Memory B cell (primary cell): ENCODE measurements at regions not wholly inside any gene's neighbourhood (a gene's known extent, or its start where the extent isn't known, plus 50 kb on each side); places are given as distances from the start of the nearest gene placed in this dataset.

ENCODE experiments used
- ATAC-seq: fragments of 150-1000 bp; cut with Tn5 transposase; 2 replicates; pipeline ENCODE4 v1.10.0; 2021; ENCODE audit warnings: low read depth, mild to moderate bottlenecking, moderate library complexity
- DNase-seq, 2 donors: peaks; one replicate each; pipeline ENCODE4 v3.0.0; 2022; ENCODE audit warnings: low spot score in 2 of 2
- H3K27ac Mint-ChIP-seq: one replicate; pipeline ENCODE4 v1.8.0; 2022; ENCODE audit warnings: mild to moderate bottlenecking, moderate library complexity, mixed read lengths
- H3K27me3 Mint-ChIP-seq: one replicate; pipeline ENCODE4 v1.8.0; 2022; ENCODE audit warnings: mixed read lengths
- H3K36me3 Mint-ChIP-seq: one replicate; pipeline ENCODE4 v1.8.0; 2022; ENCODE audit warnings: mild to moderate bottlenecking, mixed read lengths
- H3K4me1 Mint-ChIP-seq: one replicate; pipeline ENCODE4 v1.8.0; 2022; ENCODE audit warnings: mixed read lengths
- H3K4me3 Mint-ChIP-seq: one replicate; pipeline ENCODE4 v1.8.0; 2022; ENCODE audit warnings: mild to moderate bottlenecking, moderate library complexity, mixed read lengths
- H3K9me3 Mint-ChIP-seq: one replicate; pipeline ENCODE4 v1.8.0; 2022; ENCODE audit warnings: mixed read lengths

- peaks cover 5% of the 10 kb centered on the region for H3K9me3 Mint-ChIP-seq
- ATAC-seq: no peak
- H3K4me1 Mint-ChIP-seq: no peaks in the 10 kb centered on the region
These were observed 258.6 kb upstream of the TCERG1L start for GRCh38 chr10:131569851-131570715.

GRCh38 chr10:131570716-131571307 is 259.3 kb upstream of the TCERG1L start:
- no peak overlapping the region for H3K4me3 Mint-ChIP-seq
- H3K9me3 Mint-ChIP-seq: peaks cover 2% of the 10 kb centered on the region
- ATAC-seq: no peak

More at GRCh38 chr10:131569851-131570715, 258.6 kb upstream of the TCERG1L start:
- no peaks in the 10 kb centered on the region for H3K27me3 Mint-ChIP-seq
- DNase-seq: no peak
- H3K4me3 Mint-ChIP-seq: no peak overlapping the region
- no peak overlapping the region for H3K27ac Mint-ChIP-seq
- H3K36me3 Mint-ChIP-seq: no peaks in the 10 kb centered on the region

GRCh38 chr10:131571346-131571745 is 259.8 kb upstream of the TCERG1L start:
- Mint-ChIP-seq H3K36me3 (no peaks in the 10 kb centered on the region), H3K4me3 (no peak overlapping the region), H3K27ac (no peak overlapping the region), H3K27me3 (no peaks in the 10 kb centered on the region), H3K9me3 (no peaks in the 10 kb centered on the region), H3K4me1 (no peaks in the 10 kb centered on the region)
- DNase-seq: no peak
- ATAC-seq: no peak

More at GRCh38 chr10:131570716-131571307, 259.3 kb upstream of the TCERG1L start:
- no peak overlapping the region for H3K27ac Mint-ChIP-seq
- DNase-seq: no peak
- no peaks in the 10 kb centered on the region for H3K4me1 Mint-ChIP-seq
- H3K36me3 Mint-ChIP-seq: no peaks in the 10 kb centered on the region
- no peaks in the 10 kb centered on the region for H3K27me3 Mint-ChIP-seq

DNA sequence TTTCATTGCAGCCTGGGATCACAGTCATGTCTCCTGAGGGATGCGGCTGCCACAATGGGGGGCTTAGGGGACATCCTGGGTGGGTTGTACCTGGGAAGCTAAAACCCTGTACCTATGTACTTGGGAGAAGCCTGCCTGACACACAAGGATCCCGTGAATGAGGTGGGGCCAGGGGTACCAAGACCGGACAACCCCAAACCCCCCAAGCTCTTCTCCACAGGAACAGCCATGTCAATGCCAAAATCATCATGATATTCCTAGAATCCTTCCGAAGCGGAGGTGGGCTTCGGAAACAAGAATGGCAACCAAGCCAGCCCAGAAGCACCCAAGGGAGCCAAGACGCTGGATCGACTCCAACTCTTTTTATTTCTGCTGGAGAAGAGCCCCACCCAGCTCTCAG is 260.3 kb upstream of the TCERG1L start:
- Mint-ChIP-seq H3K36me3 (no peaks in the 10 kb centered on the region), H3K4me3 (no peak overlapping the region), H3K27ac (no peak overlapping the region), H3K4me1 (no peaks in the 10 kb centered on the region), H3K27me3 (no peaks in the 10 kb centered on the region), H3K9me3 (no peaks in the 10 kb centered on the region)
- ATAC-seq (no peak), DNase-seq (no peak)

- no peak for DNase-seq
These were observed 261.7 kb upstream of the TCERG1L start for GRCh38 chr10:131573256-131573655.

DNA sequence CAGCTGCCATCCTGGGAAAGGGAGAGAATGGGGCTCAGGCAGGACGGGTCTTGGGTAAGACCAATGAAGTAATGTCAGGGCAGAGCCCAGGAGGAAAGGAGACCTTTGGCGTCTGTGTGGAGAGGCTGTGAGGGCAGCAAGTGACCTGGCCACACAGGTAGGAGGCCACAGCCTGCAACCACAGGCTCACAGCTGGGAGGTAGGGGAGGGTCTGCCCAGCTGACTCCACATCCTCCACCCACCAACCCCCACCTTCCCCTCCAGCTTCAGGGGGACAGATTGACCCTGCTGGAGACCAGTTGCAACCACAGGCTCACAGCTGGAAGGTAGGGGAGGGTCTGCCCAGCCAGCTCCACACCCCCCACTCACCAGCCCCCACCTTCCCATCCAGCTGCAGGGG is 262.2 kb upstream of the TCERG1L start:
- H3K36me3 Mint-ChIP-seq: no peaks in the 10 kb centered on the region
- no peak for ATAC-seq
- DNase-seq: no peak
- no peaks in the 10 kb centered on the region for H3K27me3 Mint-ChIP-seq
- no peak overlapping the region for H3K4me3 Mint-ChIP-seq
- H3K9me3 Mint-ChIP-seq: peaks cover 2% of the 10 kb centered on the region
- no peaks in the 10 kb centered on the region for H3K4me1 Mint-ChIP-seq
- H3K27ac Mint-ChIP-seq: no peak overlapping the region

More at GRCh38 chr10:131573256-131573655, 261.7 kb upstream of the TCERG1L start:
- ATAC-seq: no peak
- H3K9me3 Mint-ChIP-seq: peaks cover 2% of the 10 kb centered on the region
- H3K27ac Mint-ChIP-seq: no peak overlapping the region
- H3K27me3 Mint-ChIP-seq: no peaks in the 10 kb centered on the region
- H3K4me3 Mint-ChIP-seq: no peak overlapping the region
- H3K4me1 Mint-ChIP-seq: no peaks in the 10 kb centered on the region
- no peaks in the 10 kb centered on the region for H3K36me3 Mint-ChIP-seq

DNA sequence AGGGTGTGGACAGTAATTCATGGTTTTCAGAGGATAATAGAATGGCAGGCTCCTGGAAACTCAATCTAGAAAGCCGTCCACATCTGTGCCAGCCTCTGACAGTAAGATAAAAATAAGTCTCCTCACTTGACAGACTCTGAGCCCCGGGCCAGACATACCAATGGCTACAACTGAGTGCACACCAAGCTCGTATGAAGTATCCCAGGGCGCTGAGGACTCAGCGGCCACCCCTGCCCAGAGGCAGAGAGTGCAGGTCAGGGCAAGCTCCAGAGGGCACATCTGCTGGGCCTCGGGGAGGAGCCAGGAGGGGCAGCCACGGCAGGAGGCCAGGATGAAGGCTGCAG is 262.8 kb upstream of the TCERG1L start:
- H3K27me3 Mint-ChIP-seq: no peaks in the 10 kb centered on the region
- no peak overlapping the region for H3K4me3 Mint-ChIP-seq
- no peaks in the 10 kb centered on the region for H3K4me1 Mint-ChIP-seq
- ATAC-seq (no peak), DNase-seq (no peak)
- peaks cover 2% of the 10 kb centered on the region for H3K9me3 Mint-ChIP-seq
- no peaks in the 10 kb centered on the region for H3K36me3 Mint-ChIP-seq
- no peak overlapping the region for H3K27ac Mint-ChIP-seq

DNA sequence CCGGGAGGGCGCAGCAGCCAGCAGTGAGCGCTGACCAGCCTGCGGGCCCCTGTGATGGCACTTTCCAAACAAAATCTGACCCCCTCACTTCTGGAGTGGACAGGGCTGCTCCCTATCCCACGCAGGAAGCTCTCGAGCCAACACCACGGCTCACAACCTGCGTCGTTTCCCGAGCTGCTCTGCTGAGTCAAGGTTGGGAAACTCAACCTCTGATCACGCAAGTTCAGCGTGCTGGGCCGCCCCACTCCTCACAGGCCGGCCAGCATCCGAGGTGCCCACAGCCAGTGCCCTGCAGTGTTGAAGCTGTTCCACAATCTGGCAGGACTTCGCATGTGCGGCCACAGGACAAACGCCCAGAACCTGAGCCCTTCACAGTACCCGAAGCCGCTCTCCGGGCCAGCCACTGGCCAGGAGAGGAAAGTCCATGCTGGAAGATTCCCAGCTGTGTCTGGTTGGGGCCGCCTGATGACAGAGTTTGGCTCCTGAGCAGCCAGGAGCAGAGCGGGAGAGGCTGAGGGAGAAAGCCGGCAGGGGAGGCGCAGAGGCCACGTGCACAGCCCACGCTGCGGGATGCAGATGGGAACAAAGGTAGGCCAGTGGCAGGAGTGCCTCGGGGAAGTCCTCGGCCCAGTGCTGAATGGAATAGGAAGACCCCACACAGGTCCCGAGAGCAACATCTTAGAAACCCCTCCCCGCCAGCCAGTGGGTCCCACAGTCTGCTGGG is 263.3 kb upstream of the TCERG1L start:
- Mint-ChIP-seq H3K4me3 (no peak overlapping the region), H3K27me3 (no peaks in the 10 kb centered on the region), H3K4me1 (no peaks in the 10 kb centered on the region), H3K9me3 (peaks cover 2% of the 10 kb centered on the region), H3K36me3 (no peaks in the 10 kb centered on the region), H3K27ac (no peak overlapping the region)
- no peak for ATAC-seq
- no peak for DNase-seq

- no peaks in the 10 kb centered on the region for H3K27me3 Mint-ChIP-seq
- no peaks in the 10 kb centered on the region for H3K36me3 Mint-ChIP-seq
- no peaks in the 10 kb centered on the region for H3K4me1 Mint-ChIP-seq
- H3K4me3 Mint-ChIP-seq: no peak overlapping the region
- ATAC-seq: no peak
- no peak for DNase-seq
- H3K9me3 Mint-ChIP-seq: peaks cover 2% of the 10 kb centered on the region
- H3K27ac Mint-ChIP-seq: no peak overlapping the region
These were observed 264.4 kb upstream of the TCERG1L start for GRCh38 chr10:131575877-131576276.

DNA sequence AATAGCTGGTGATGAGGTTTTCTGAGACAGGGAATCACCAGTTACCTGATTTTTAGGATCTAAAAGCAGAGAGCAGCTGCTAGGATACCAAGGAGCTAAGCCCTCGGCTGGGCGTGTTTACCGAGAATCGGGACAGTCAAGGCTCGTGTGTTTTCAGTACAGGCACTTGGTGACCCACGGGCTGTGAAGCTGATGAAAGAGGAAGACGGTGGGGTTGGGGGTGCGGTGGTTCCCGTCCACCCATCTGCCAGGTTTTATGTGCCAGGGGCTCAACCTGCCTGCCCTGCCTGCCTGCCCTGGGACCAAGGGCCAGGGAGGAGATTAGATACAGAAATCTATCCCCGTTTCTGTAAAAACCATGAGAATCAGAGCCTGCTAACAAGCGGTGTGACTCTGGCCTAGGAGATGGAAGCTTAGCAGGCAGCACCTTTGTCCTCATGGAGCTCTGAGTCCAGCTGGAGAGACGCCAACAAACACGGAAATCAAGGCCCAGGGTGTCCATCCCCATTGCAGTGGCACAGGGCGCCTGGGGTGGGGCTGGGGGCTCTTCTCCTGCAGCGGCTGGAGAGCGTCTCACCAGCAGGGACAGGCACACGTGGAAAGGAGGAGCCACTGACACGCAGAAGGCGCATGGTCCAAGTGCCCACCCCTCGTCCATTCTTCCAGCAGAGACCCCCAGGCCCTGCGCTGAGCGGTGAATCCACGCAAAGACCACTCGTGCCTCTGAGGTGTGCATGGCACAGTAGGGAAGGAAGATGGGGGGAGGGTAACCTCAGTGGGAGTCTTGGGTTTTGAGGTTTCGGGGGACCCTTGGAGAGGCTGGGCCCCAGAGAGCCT is 265.0 kb upstream of the TCERG1L start:
- DNase-seq (no peak), ATAC-seq (no peak)
- Mint-ChIP-seq H3K27me3 (no peaks in the 10 kb centered on the region), H3K36me3 (no peaks in the 10 kb centered on the region), H3K27ac (no peak overlapping the region), H3K9me3 (peaks cover 2% of the 10 kb centered on the region), H3K4me1 (no peaks in the 10 kb centered on the region), H3K4me3 (no peak overlapping the region)

DNA sequence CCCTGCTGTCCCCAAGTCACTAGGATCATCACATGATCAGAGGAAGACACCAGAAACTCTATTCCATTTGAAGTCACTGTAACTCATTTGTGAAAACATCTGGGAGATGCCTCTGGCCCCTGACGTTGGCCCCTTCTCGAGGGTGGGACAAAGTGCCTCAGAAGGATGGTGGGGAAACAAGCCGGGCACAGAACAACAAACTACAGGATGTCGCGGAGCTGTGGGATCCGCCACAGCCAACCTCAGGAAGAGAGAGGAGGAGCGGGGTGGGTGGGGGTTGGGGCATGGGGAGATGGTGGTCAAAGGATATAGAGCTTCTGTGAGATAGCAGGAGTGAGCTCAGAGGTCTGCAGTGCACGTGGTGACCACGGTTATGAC is 265.6 kb upstream of the TCERG1L start:
- H3K9me3 Mint-ChIP-seq: peaks cover 2% of the 10 kb centered on the region
- DNase-seq (no peak), ATAC-seq (no peak)
- H3K4me3 Mint-ChIP-seq: no peak overlapping the region
- H3K27ac Mint-ChIP-seq: no peak overlapping the region
- H3K4me1 Mint-ChIP-seq: no peaks in the 10 kb centered on the region
- H3K36me3 Mint-ChIP-seq: no peaks in the 10 kb centered on the region
- no peaks in the 10 kb centered on the region for H3K27me3 Mint-ChIP-seq

- no peak for DNase-seq
- no peak overlapping the region for H3K4me3 Mint-ChIP-seq
- no peak overlapping the region for H3K27ac Mint-ChIP-seq
- H3K36me3 Mint-ChIP-seq: no peaks in the 10 kb centered on the region
- no peak for ATAC-seq
- no peaks in the 10 kb centered on the region for H3K27me3 Mint-ChIP-seq
- H3K9me3 Mint-ChIP-seq: peaks cover 2% of the 10 kb centered on the region
- no peaks in the 10 kb centered on the region for H3K4me1 Mint-ChIP-seq
These were observed 266.4 kb upstream of the TCERG1L start for GRCh38 chr10:131577786-131578471.

- ATAC-seq: no peak
- Mint-ChIP-seq H3K36me3 (no peaks in the 10 kb centered on the region), H3K27ac (no peak overlapping the region), H3K4me1 (no peaks in the 10 kb centered on the region), H3K27me3 (no peaks in the 10 kb centered on the region), H3K4me3 (no peak overlapping the region), H3K9me3 (peaks cover 2% of the 10 kb centered on the region)
- no peak for DNase-seq
These were observed 267.0 kb upstream of the TCERG1L start for GRCh38 chr10:131578472-131578970.
